CD4-positive, alpha-beta T cell (primary cell): ENCODE measurements at regions not wholly inside any gene's neighbourhood (a gene's known extent, or its start where the extent isn't known, plus 50 kb on each side); places are given as distances from the start of the nearest gene placed in this dataset.

Source experiments
- ATAC-seq: fragments of 200-7000 bp; cut with Tn5 transposase; one replicate; pipeline ENCODE4 v1.10.0; 2022; ENCODE audit warnings: mild to moderate bottlenecking; ENCODE audit not compliant: poor library complexity
- CTCF ChIA-PET: fragments of 350-600 bp; sonication (Branson Sonifier 250); formaldehyde crosslinking; loops from one replicate; lab custom pipeline; 2021; ENCODE audit warnings: antibody characterized with exemption, inconsistent platforms; lab: Charles Lee
- POLR2A ChIA-PET: fragments of 350-600 bp; sonication (Branson Sonifier 250); formaldehyde crosslinking; loops from one replicate; lab custom pipeline; 2021; ENCODE audit warnings: antibody characterized with exemption, inconsistent platforms; lab: Charles Lee
- DNase-seq, 14 experiments: peaks; one replicate each; pipeline ENCODE4 v3.0.0-alpha.2; 2013 to 2020; ENCODE audit warnings: mixed read lengths in 2 of 14
- H3K27ac ChIP-seq, 2 donors: one replicate each; pipeline versions ENCODE4 v1.5.1 to v1.7.0; 2013; ENCODE audit warnings: low read length in 2 of 2, low read depth in 1 of 2, mild to moderate bottlenecking in 1 of 2
- H3K27me3 ChIP-seq, 2 experiments: 1 replicate in 1 of 2; 2 replicates in 1 of 2; pipeline versions ENCODE4 v1.6.1 to v1.7.0; 2013; ENCODE audit warnings: low read length in 2 of 2, control low read depth in 1 of 2, mild to moderate bottlenecking in 1 of 2, moderate library complexity in 1 of 2; ENCODE audit not compliant: insufficient read depth in 2 of 2, control insufficient read depth in 1 of 2
- H3K36me3 ChIP-seq: one replicate; pipeline ENCODE4 v1.6.1; 2013; ENCODE audit warnings: low read length, control low read depth; ENCODE audit not compliant: insufficient read depth
- H3K4me1 ChIP-seq: one replicate; pipeline ENCODE4 v1.6.1; 2013; ENCODE audit warnings: low read length, control low read depth; ENCODE audit not compliant: insufficient read depth
- H3K4me3 ChIP-seq: one replicate; pipeline ENCODE4 v1.5.1; 2013; ENCODE audit warnings: mild to moderate bottlenecking, low read length, moderate library complexity
- H3K9me3 ChIP-seq, 2 experiments: 1 replicate in 1 of 2; 2 replicates in 1 of 2; pipeline versions ENCODE4 v1.6.1 to v1.7.0; 2013; ENCODE audit warnings: low read length in 2 of 2, mild to moderate bottlenecking in 2 of 2, control low read depth in 1 of 2, moderate library complexity in 1 of 2; ENCODE audit not compliant: control insufficient read depth in 1 of 2, insufficient read depth in 1 of 2
- H3K27ac Mint-ChIP-seq: one replicate; pipeline ENCODE4 v1.8.0; 2020; ENCODE audit warnings: mixed read lengths
- H3K27me3 Mint-ChIP-seq: one replicate; pipeline ENCODE4 v1.8.0; 2021; ENCODE audit warnings: mixed read lengths
- H3K36me3 Mint-ChIP-seq: one replicate; pipeline ENCODE4 v1.8.0; 2021; ENCODE audit warnings: low read depth, mixed read lengths
- H3K4me1 Mint-ChIP-seq: one replicate; pipeline ENCODE4 v1.8.0; 2021; ENCODE audit warnings: low read depth, mixed read lengths
- H3K4me3 Mint-ChIP-seq: one replicate; pipeline ENCODE4 v1.8.0; 2020; ENCODE audit warnings: mild to moderate bottlenecking, mixed read lengths
- H3K9me3 Mint-ChIP-seq: one replicate; pipeline ENCODE4 v1.8.0; 2020; ENCODE audit warnings: mixed read lengths
- intact Hi-C, 2 experiments: fragments of 100-400 bp; cut with DNase I in 1 of 2; cut with micrococcal nuclease in 1 of 2; formaldehyde crosslinking; loops; one replicate each; pipeline versions ENCODE4 v1.15.1 to v1.9.0; 2023 to 2025; cut with DNase I, micrococcal nuclease
- TF ChIP-seq, protein P1 (sequence below): fragments of 200-600 bp; IDR thresholded peaks from one replicate; pipeline ENCODE4 v1.8.0; 2022; ENCODE audit warnings: antibody characterized with exemption, mild to moderate bottlenecking

DNA sequence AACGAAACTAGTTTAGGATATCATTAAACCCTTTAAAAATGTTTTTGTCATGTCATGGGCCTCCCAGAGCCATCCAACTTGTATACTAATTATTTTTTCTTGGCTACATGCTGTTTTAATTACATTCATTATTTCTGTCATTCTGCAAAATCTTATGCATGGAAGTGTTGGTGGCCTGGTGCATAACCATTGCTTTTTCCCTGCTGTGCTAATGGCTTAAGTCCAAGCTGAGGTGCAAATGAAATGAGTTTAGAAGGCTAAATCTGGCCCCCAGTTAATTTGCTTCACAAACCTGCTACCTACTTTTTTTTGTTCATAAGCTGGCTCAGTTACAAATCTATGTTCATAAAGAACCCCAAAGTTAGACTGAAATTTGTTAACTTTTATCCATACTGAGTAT lies 1249.9 kb downstream of the EPHA7 start:
- Mint-ChIP-seq H3K27ac (no peak overlapping the region), H3K9me3 (peaks cover 5% of the 10 kb centered on the region), H3K36me3 (no peaks in the 10 kb centered on the region), H3K4me1 (no peaks in the 10 kb centered on the region), H3K27me3 (no peaks in the 10 kb centered on the region), H3K4me3 (no peak overlapping the region)
- ChIA-PET POLR2A (no interaction called here), CTCF (no interaction called here)
- no peaks in the 10 kb centered on the region for H3K9me3 ChIP-seq
- TF ChIP-seq, protein P1, sequence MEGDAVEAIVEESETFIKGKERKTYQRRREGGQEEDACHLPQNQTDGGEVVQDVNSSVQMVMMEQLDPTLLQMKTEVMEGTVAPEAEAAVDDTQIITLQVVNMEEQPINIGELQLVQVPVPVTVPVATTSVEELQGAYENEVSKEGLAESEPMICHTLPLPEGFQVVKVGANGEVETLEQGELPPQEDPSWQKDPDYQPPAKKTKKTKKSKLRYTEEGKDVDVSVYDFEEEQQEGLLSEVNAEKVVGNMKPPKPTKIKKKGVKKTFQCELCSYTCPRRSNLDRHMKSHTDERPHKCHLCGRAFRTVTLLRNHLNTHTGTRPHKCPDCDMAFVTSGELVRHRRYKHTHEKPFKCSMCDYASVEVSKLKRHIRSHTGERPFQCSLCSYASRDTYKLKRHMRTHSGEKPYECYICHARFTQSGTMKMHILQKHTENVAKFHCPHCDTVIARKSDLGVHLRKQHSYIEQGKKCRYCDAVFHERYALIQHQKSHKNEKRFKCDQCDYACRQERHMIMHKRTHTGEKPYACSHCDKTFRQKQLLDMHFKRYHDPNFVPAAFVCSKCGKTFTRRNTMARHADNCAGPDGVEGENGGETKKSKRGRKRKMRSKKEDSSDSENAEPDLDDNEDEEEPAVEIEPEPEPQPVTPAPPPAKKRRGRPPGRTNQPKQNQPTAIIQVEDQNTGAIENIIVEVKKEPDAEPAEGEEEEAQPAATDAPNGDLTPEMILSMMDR: no peak
- intact Hi-C loops: no loop called here
- no peak overlapping the region for H3K4me3 ChIP-seq
- no peaks in the 10 kb centered on the region for H3K4me1 ChIP-seq
- no peak overlapping the region for H3K27ac ChIP-seq
- DNase-seq: no peak
- no peak for ATAC-seq
- H3K36me3 ChIP-seq: no peaks in the 10 kb centered on the region
- H3K27me3 ChIP-seq: no peaks in the 10 kb centered on the region

DNA sequence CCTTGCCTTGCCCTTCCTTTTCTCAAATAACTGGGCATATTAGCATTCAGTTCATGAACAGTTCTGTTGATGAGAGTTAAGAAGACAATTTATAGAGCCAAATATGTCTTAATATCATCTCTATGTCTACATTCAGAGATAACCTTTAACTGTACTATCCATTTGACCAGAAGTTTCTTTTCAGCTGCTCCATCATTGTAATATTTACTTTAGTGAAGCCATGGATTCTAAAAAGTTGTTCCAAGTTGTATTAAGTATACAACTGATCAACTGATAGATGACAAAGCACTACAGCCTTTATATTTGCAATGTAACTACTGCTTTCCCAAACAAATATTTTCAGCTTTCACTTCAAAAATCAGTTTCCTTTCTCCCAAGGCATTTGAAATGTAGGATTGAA lies 1252.7 kb downstream of the EPHA7 start:
- TF ChIP-seq, protein P1: no peak
- no peaks in the 10 kb centered on the region for H3K36me3 Mint-ChIP-seq
- no peak overlapping the region for H3K27ac Mint-ChIP-seq
- ChIA-PET CTCF (no interaction called here), POLR2A (no interaction called here)
- Histone ChIP-seq H3K4me1 (no peaks in the 10 kb centered on the region), H3K36me3 (no peaks in the 10 kb centered on the region), H3K9me3 (no peaks in the 10 kb centered on the region), H3K27me3 (no peaks in the 10 kb centered on the region), H3K4me3 (no peak overlapping the region), H3K27ac (no peak overlapping the region)
- intact Hi-C loops: no loop called here
- no peaks in the 10 kb centered on the region for H3K4me1 Mint-ChIP-seq
- peaks cover 6% of the 10 kb centered on the region for H3K9me3 Mint-ChIP-seq
- no peak overlapping the region for H3K4me3 Mint-ChIP-seq
- ATAC-seq: no peak
- H3K27me3 Mint-ChIP-seq: no peaks in the 10 kb centered on the region
- DNase-seq: no peak

DNA sequence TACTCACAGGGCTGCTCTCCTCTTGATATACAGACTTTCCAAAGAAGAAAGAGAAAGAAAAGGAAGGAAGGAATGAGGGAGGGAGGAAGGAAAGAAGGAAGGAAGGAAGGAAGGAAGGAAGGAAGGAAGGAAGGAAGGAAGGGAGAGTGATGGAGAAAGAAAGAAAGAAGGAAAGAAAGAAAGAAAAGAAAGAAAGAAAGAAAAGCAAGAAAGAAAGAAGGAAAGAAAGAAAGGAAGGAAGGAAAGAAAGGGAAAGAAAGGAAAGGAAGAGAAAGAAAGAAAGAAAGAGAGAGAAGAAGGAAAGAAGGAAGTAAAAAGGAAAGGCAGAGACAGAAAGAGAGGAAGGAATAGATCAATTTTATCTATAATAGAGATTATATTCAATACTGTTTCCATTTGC lies 1257.4 kb downstream of the EPHA7 start:
- TF ChIP-seq, protein P1: no peak
- CTCF ChIA-PET: no interaction called here
- no peaks in the 10 kb centered on the region for H3K27me3 ChIP-seq
- no peak for ATAC-seq
- POLR2A ChIA-PET: no interaction called here
- H3K4me3 Mint-ChIP-seq: no peak overlapping the region
- H3K4me1 ChIP-seq: no peaks in the 10 kb centered on the region
- H3K27ac Mint-ChIP-seq: no peak overlapping the region
- H3K27ac ChIP-seq: no peak overlapping the region
- H3K36me3 ChIP-seq: no peaks in the 10 kb centered on the region
- H3K4me1 Mint-ChIP-seq: no peaks in the 10 kb centered on the region
- intact Hi-C loops: no loop called here
- H3K27me3 Mint-ChIP-seq: no peaks in the 10 kb centered on the region
- no peak for DNase-seq
- peaks cover 7% of the 10 kb centered on the region for H3K9me3 Mint-ChIP-seq
- no peak overlapping the region for H3K4me3 ChIP-seq
- H3K9me3 ChIP-seq: no peaks in the 10 kb centered on the region
- no peaks in the 10 kb centered on the region for H3K36me3 Mint-ChIP-seq
